Tibial nerve (tissue), 4 donors: ENCODE measurements at regions not wholly inside any gene's neighbourhood (a gene's known extent, or its start where the extent isn't known, plus 50 kb on each side); places are given as distances from the start of the nearest gene placed in this dataset.

Experiments used
- DNase-seq, 2 donors: peaks; one replicate each; pipeline ENCODE4 v3.0.0-alpha.2; 2019; ENCODE audit warnings: low spot score in 2 of 2
- H3K27ac ChIP-seq, 4 donors: fragments of 200-600 bp; sonication (generic) in 3 of 4; one replicate each; pipeline ENCODE4 v1.5.1; 2017 to 2019; ENCODE audit warnings: mild to moderate bottlenecking in 1 of 4
- H3K27me3 ChIP-seq, 2 donors: fragments of 200-600 bp; sonication (generic) in 1 of 2; one replicate each; pipeline versions ENCODE4 v1.5.1 to v1.6.0; 2017 to 2019
- H3K36me3 ChIP-seq, 3 donors: fragments of 200-600 bp; sonication (generic); one replicate each; pipeline ENCODE4 v1.5.1; 2018 to 2019
- H3K4me1 ChIP-seq, 4 donors: fragments of 200-600 bp; sonication (generic) in 3 of 4; one replicate each; pipeline ENCODE4 v1.5.1; 2017 to 2019
- H3K4me3 ChIP-seq, 4 donors: fragments of 200-600 bp; sonication (generic) in 3 of 4; one replicate each; pipeline ENCODE4 v1.5.1; 2017 to 2019; ENCODE audit warnings: mild to moderate bottlenecking in 1 of 4, moderate library complexity in 1 of 4
- H3K9me3 ChIP-seq, 4 donors: fragments of 200-600 bp; sonication (generic) in 3 of 4; one replicate each; pipeline ENCODE4 v1.5.1; 2017 to 2019
- CTCF ChIP-seq, 5 experiments: fragments of 200-600 bp in 3 of 5; fragments of 450-650 bp in 2 of 5; sonication (generic) in 3 of 5; IDR thresholded peaks; one replicate each; pipeline ENCODE4 v1.5.1; 2016 to 2019; ENCODE audit warnings: antibody characterized with exemption in 5 of 5, mild to moderate bottlenecking in 3 of 5, moderate library complexity in 2 of 5
- EP300 ChIP-seq, 2 donors: sonication (generic); formaldehyde crosslinking; IDR thresholded peaks; one replicate each; pipeline ENCODE4 v1.6.1; 2017; ENCODE audit warnings: antibody characterized with exemption in 2 of 2, mild to moderate bottlenecking in 1 of 2
- POLR2A ChIP-seq, 2 donors: fragments of 450-650 bp; IDR thresholded peaks; one replicate each; pipeline ENCODE4 v1.6.1; 2017; ENCODE audit warnings: antibody characterized with exemption in 2 of 2, mild to moderate bottlenecking in 2 of 2, moderate library complexity in 2 of 2
- WGBS, 2 donors: methylation state at CpG; one replicate each; pipeline ENCODE4 v1.1.5; 2018; 5-methylcytosine and 5-hydroxymethylcytosine counted together

GRCh38 chr15:70170096-70170699, 72.5 kb upstream of the TLE3 start:
- no peak for DNase-seq
- 88 to 92% methylated on average over 8 to 10 of the region's 10 CpGs for WGBS, 2 donors

GRCh38 chr15:70169147-70169546, 71.4 kb upstream of the TLE3 start:
- peaks cover 0 to 28% (median 9%) of the 10 kb centered on the region in 4 donors for H3K4me1 ChIP-seq

More at GRCh38 chr15:70170096-70170699, 72.5 kb upstream of the TLE3 start:
- no peak overlapping the region for H3K4me3 ChIP-seq
- no peaks in the 10 kb centered on the region for H3K36me3 ChIP-seq
- H3K9me3 ChIP-seq: no peaks in the 10 kb centered on the region
- TF ChIP-seq CTCF (IDR thresholded peaks at IDR 0.05): no peak
- TF ChIP-seq POLR2A (IDR thresholded peaks at IDR 0.05): no peak
- no peak for TF ChIP-seq EP300 (IDR thresholded peaks at IDR 0.05)
- H3K27ac ChIP-seq: no peak overlapping the region
- peaks cover 0 to 23% (median 9%) of the 10 kb centered on the region in 4 donors for H3K4me1 ChIP-seq
- H3K27me3 ChIP-seq: no peaks in the 10 kb centered on the region

GRCh38 chr15:70167155-70167554, 69.4 kb upstream of the TLE3 start:
- H3K4me1 ChIP-seq: peaks cover 0 to 28% (median 9%) of the 10 kb centered on the region in 4 donors
- H3K27ac ChIP-seq: no peak overlapping the region
- no peaks in the 10 kb centered on the region for H3K9me3 ChIP-seq
- no peak for DNase-seq
- no peaks in the 10 kb centered on the region for H3K27me3 ChIP-seq
- WGBS, 2 donors: 62 to 63% methylated on average over 3 of the region's 3 CpGs
- no peaks in the 10 kb centered on the region for H3K36me3 ChIP-seq
- H3K4me3 ChIP-seq: no peak overlapping the region
- TF ChIP-seq POLR2A (IDR thresholded peaks at IDR 0.05): no peak
- TF ChIP-seq CTCF (IDR thresholded peaks at IDR 0.05): no peak
- no peak for TF ChIP-seq EP300 (IDR thresholded peaks at IDR 0.05)

More at GRCh38 chr15:70169147-70169546, 71.4 kb upstream of the TLE3 start:
- Histone ChIP-seq H3K27ac (no peak overlapping the region), H3K27me3 (no peaks in the 10 kb centered on the region), H3K4me3 (no peak overlapping the region), H3K9me3 (no peaks in the 10 kb centered on the region), H3K36me3 (no peaks in the 10 kb centered on the region)
- TF ChIP-seq EP300 (IDR thresholded peaks at IDR 0.05): no peak
- DNase-seq: no peak
- 98 to 99% methylated on average over 3 of the region's 3 CpGs for WGBS, 2 donors

GRCh38 chr15:70166506-70167087, 68.9 kb upstream of the TLE3 start:
- 81 to 82% methylated on average over 12 to 13 of the region's 13 CpGs for WGBS, 2 donors
- no peak for DNase-seq

GRCh38 chr15:70165716-70166284, 68.1 kb upstream of the TLE3 start:
- 38% methylated on average over 10 of the region's 10 CpGs for whole genome bisulfite sequencing, 2 donors
- Histone ChIP-seq H3K4me1 (peaks cover 0 to 27% (median 9%) of the 10 kb centered on the region in 4 donors), H3K36me3 (no peaks in the 10 kb centered on the region), H3K9me3 (no peaks in the 10 kb centered on the region), H3K27ac (peak overlapping the region in 2 of 4 donors; percentile 30 to 34), H3K4me3 (no peak overlapping the region), H3K27me3 (no peaks in the 10 kb centered on the region)
- no peak for TF ChIP-seq CTCF (IDR thresholded peaks at IDR 0.05)
- TF ChIP-seq EP300 (IDR thresholded peaks at IDR 0.05): no peak
- no peak for TF ChIP-seq POLR2A (IDR thresholded peaks at IDR 0.05)
- no peak for DNase-seq

More at GRCh38 chr15:70166506-70167087, 68.9 kb upstream of the TLE3 start:
- H3K27me3 ChIP-seq: no peaks in the 10 kb centered on the region
- peaks cover 0 to 28% (median 9%) of the 10 kb centered on the region in 4 donors for H3K4me1 ChIP-seq
- H3K4me3 ChIP-seq: no peak overlapping the region
- H3K9me3 ChIP-seq: no peaks in the 10 kb centered on the region
- no peaks in the 10 kb centered on the region for H3K36me3 ChIP-seq
- TF ChIP-seq CTCF (IDR thresholded peaks at IDR 0.05) (no peak), POLR2A (IDR thresholded peaks at IDR 0.05) (no peak), EP300 (IDR thresholded peaks at IDR 0.05) (no peak)
- H3K27ac ChIP-seq: no peak overlapping the region
